CD4-positive, alpha-beta T cell (primary cell): ENCODE measurements at regions not wholly inside any gene's neighbourhood (a gene's known extent, or its start where the extent isn't known, plus 50 kb on each side); places are given as distances from the start of the nearest gene placed in this dataset.
A peak's percentile ranks its signal among the peaks of the same experiment; 100 is the strongest.

Experiments used
- ATAC-seq: fragments of 200-7000 bp; cut with Tn5 transposase; one replicate; pipeline ENCODE4 v1.10.0; 2022; ENCODE audit warnings: mild to moderate bottlenecking; ENCODE audit not compliant: poor library complexity
- CTCF ChIA-PET: fragments of 350-600 bp; sonication (Branson Sonifier 250); formaldehyde crosslinking; loops from one replicate; lab custom pipeline; 2021; ENCODE audit warnings: antibody characterized with exemption, inconsistent platforms; lab: Charles Lee
- POLR2A ChIA-PET: fragments of 350-600 bp; sonication (Branson Sonifier 250); formaldehyde crosslinking; loops from one replicate; lab custom pipeline; 2021; ENCODE audit warnings: antibody characterized with exemption, inconsistent platforms; lab: Charles Lee
- DNase-seq, 14 experiments: peaks; one replicate each; pipeline ENCODE4 v3.0.0-alpha.2; 2013 to 2020; ENCODE audit warnings: mixed read lengths in 2 of 14
- H3K27ac ChIP-seq, 2 donors: one replicate each; pipeline versions ENCODE4 v1.5.1 to v1.7.0; 2013; ENCODE audit warnings: low read length in 2 of 2, low read depth in 1 of 2, mild to moderate bottlenecking in 1 of 2
- H3K27me3 ChIP-seq, 2 experiments: 1 replicate in 1 of 2; 2 replicates in 1 of 2; pipeline versions ENCODE4 v1.6.1 to v1.7.0; 2013; ENCODE audit warnings: low read length in 2 of 2, control low read depth in 1 of 2, mild to moderate bottlenecking in 1 of 2, moderate library complexity in 1 of 2; ENCODE audit not compliant: insufficient read depth in 2 of 2, control insufficient read depth in 1 of 2
- H3K36me3 ChIP-seq: one replicate; pipeline ENCODE4 v1.6.1; 2013; ENCODE audit warnings: low read length, control low read depth; ENCODE audit not compliant: insufficient read depth
- H3K4me1 ChIP-seq: one replicate; pipeline ENCODE4 v1.6.1; 2013; ENCODE audit warnings: low read length, control low read depth; ENCODE audit not compliant: insufficient read depth
- H3K4me3 ChIP-seq: one replicate; pipeline ENCODE4 v1.5.1; 2013; ENCODE audit warnings: mild to moderate bottlenecking, low read length, moderate library complexity
- H3K9me3 ChIP-seq, 2 experiments: 1 replicate in 1 of 2; 2 replicates in 1 of 2; pipeline versions ENCODE4 v1.6.1 to v1.7.0; 2013; ENCODE audit warnings: low read length in 2 of 2, mild to moderate bottlenecking in 2 of 2, control low read depth in 1 of 2, moderate library complexity in 1 of 2; ENCODE audit not compliant: control insufficient read depth in 1 of 2, insufficient read depth in 1 of 2
- H3K27ac Mint-ChIP-seq: one replicate; pipeline ENCODE4 v1.8.0; 2020; ENCODE audit warnings: mixed read lengths
- H3K27me3 Mint-ChIP-seq: one replicate; pipeline ENCODE4 v1.8.0; 2021; ENCODE audit warnings: mixed read lengths
- H3K36me3 Mint-ChIP-seq: one replicate; pipeline ENCODE4 v1.8.0; 2021; ENCODE audit warnings: low read depth, mixed read lengths
- H3K4me1 Mint-ChIP-seq: one replicate; pipeline ENCODE4 v1.8.0; 2021; ENCODE audit warnings: low read depth, mixed read lengths
- H3K4me3 Mint-ChIP-seq: one replicate; pipeline ENCODE4 v1.8.0; 2020; ENCODE audit warnings: mild to moderate bottlenecking, mixed read lengths
- H3K9me3 Mint-ChIP-seq: one replicate; pipeline ENCODE4 v1.8.0; 2020; ENCODE audit warnings: mixed read lengths
- CTCF ChIP-seq: fragments of 200-600 bp; IDR thresholded peaks from one replicate; pipeline ENCODE4 v1.8.0; 2022; ENCODE audit warnings: antibody characterized with exemption, mild to moderate bottlenecking
- intact Hi-C, 2 experiments: fragments of 100-400 bp; cut with DNase I in 1 of 2; cut with micrococcal nuclease in 1 of 2; formaldehyde crosslinking; loops; one replicate each; pipeline versions ENCODE4 v1.15.1 to v1.9.0; 2023 to 2025; cut with DNase I, micrococcal nuclease

GRCh38 chr7:96495751-96496216 lies 173.9 kb upstream of the SLC25A13 start:
- no peak overlapping the region for H3K4me3 Mint-ChIP-seq

GRCh38 chr7:96486681-96487080 lies 164.8 kb upstream of the SLC25A13 start:
- no peak for TF ChIP-seq CTCF
- Mint-ChIP-seq H3K9me3 (no peaks in the 10 kb centered on the region), H3K36me3 (no peaks in the 10 kb centered on the region), H3K27me3 (no peaks in the 10 kb centered on the region), H3K27ac (no peak overlapping the region), H3K4me1 (peaks cover 6% of the 10 kb centered on the region), H3K4me3 (no peak overlapping the region)
- Histone ChIP-seq H3K27ac (no peak overlapping the region), H3K9me3 (no peaks in the 10 kb centered on the region), H3K4me3 (no peak overlapping the region), H3K4me1 (no peaks in the 10 kb centered on the region), H3K36me3 (no peaks in the 10 kb centered on the region), H3K27me3 (no peaks in the 10 kb centered on the region)
- CTCF ChIA-PET, result no interaction called here
- intact Hi-C loops, result no loop called here
- ATAC-seq (no peak), DNase-seq (no peak)
- POLR2A ChIA-PET, result no interaction called here

More at GRCh38 chr7:96495751-96496216, 173.9 kb upstream of the SLC25A13 start:
- POLR2A ChIA-PET, result no interaction called here
- no peaks in the 10 kb centered on the region for H3K9me3 Mint-ChIP-seq
- Histone ChIP-seq H3K9me3 (no peaks in the 10 kb centered on the region), H3K4me1 (peaks cover 6% of the 10 kb centered on the region), H3K27ac (no peak overlapping the region), H3K27me3 (no peaks in the 10 kb centered on the region), H3K4me3 (no peak overlapping the region), H3K36me3 (no peaks in the 10 kb centered on the region)
- ATAC-seq (peak; percentile 37), DNase-seq (peak in 1 of 14 experiments; percentile 16)
- intact Hi-C loops, result no loop called here
- TF ChIP-seq CTCF, result no peak
- CTCF ChIA-PET, result no interaction called here
- H3K36me3 Mint-ChIP-seq, result no peaks in the 10 kb centered on the region
- peak overlapping the region; percentile 50 for H3K27ac Mint-ChIP-seq
- no peaks in the 10 kb centered on the region for H3K27me3 Mint-ChIP-seq
- peaks cover 20% of the 10 kb centered on the region for H3K4me1 Mint-ChIP-seq

- H3K36me3 Mint-ChIP-seq, result no peaks in the 10 kb centered on the region
- Histone ChIP-seq H3K4me1 (no peaks in the 10 kb centered on the region), H3K9me3 (no peaks in the 10 kb centered on the region), H3K27me3 (no peaks in the 10 kb centered on the region), H3K4me3 (no peak overlapping the region), H3K36me3 (no peaks in the 10 kb centered on the region), H3K27ac (no peak overlapping the region)
- no peak for ATAC-seq
- TF ChIP-seq CTCF, result no peak
- no peak overlapping the region for H3K27ac Mint-ChIP-seq
- DNase-seq, result no peak
- intact Hi-C loops, result no loop called here
- ChIA-PET POLR2A (no interaction called here), CTCF (no interaction called here)
- no peaks in the 10 kb centered on the region for H3K27me3 Mint-ChIP-seq
- no peaks in the 10 kb centered on the region for H3K4me1 Mint-ChIP-seq
- H3K4me3 Mint-ChIP-seq, result no peak overlapping the region
- H3K9me3 Mint-ChIP-seq, result no peaks in the 10 kb centered on the region
Observed at GRCh38 chr7:96484845-96485244, 162.9 kb upstream of the SLC25A13 start.
